SK-N-SH treated with all-trans-retinoic acid at 6 μM for 48 hours (cell line): ENCODE measurements at regions not wholly inside any gene's neighbourhood (a gene's known extent, or its start where the extent isn't known, plus 50 kb on each side); places are given as distances from the start of the nearest gene placed in this dataset.

Experiments used
- ATAC-seq: fragments of 200-7000 bp; cut with Tn5 transposase; 3 replicates; pipeline ENCODE4 v1.9.1; 2020; ENCODE audit warnings: mild to moderate bottlenecking, moderate library complexity
- ARNTL ChIP-seq: fragments of 450-650 bp; formaldehyde crosslinking; IDR thresholded peaks from 2 replicates; pipeline ENCODE4 v1.5.0; 2020; ENCODE audit warnings: low read depth, mild to moderate bottlenecking, moderate library complexity, borderline replicate concordance
- BACH2 ChIP-seq: fragments of 250-450 bp; sonication (Bioruptor Pico); IDR thresholded peaks from 2 replicates; pipeline ENCODE4 v1.9.0; 2021; ENCODE audit warnings: mild to moderate bottlenecking, borderline replicate concordance
- CREB5 ChIP-seq: fragments of 250-450 bp; sonication (Bioruptor Pico); IDR thresholded peaks from 2 replicates; pipeline ENCODE4 v1.5.1; 2020; ENCODE audit warnings: low read depth, mild to moderate bottlenecking, moderate library complexity
- CSRNP3 ChIP-seq: fragments of 250-450 bp; sonication (Bioruptor Pico); IDR thresholded peaks from 2 replicates; pipeline ENCODE4 v1.5.1; 2021; ENCODE audit warnings: mild to moderate bottlenecking, moderate library complexity
- ESRRG ChIP-seq: fragments of 250-450 bp; sonication (Bioruptor Pico); IDR thresholded peaks from 2 replicates; pipeline ENCODE4 v1.6.1; 2021; ENCODE audit warnings: mild to moderate bottlenecking
- GLIS3 ChIP-seq: fragments of 250-450 bp; sonication (Bioruptor Pico); IDR thresholded peaks from 2 replicates; pipeline ENCODE4 v1.5.0; 2020; ENCODE audit warnings: mild to moderate bottlenecking, moderate library complexity
- ISL1 ChIP-seq: fragments of 250-450 bp; sonication (Bioruptor Pico); IDR thresholded peaks from 2 replicates; pipeline ENCODE4 v2.1.2; 2022; ENCODE audit warnings: mild to moderate bottlenecking, moderate library complexity
- OSR1 ChIP-seq: fragments of 250-450 bp; sonication (Bioruptor Pico); IDR thresholded peaks from 2 replicates; pipeline ENCODE4 v1.8.0; 2022; ENCODE audit warnings: moderate library complexity, mild to moderate bottlenecking, inconsistent platforms
- PATZ1 ChIP-seq: fragments of 250-450 bp; sonication (Bioruptor Pico); IDR thresholded peaks from 2 replicates; pipeline ENCODE4 v1.8.0; 2020; ENCODE audit warnings: mild to moderate bottlenecking, moderate library complexity, borderline replicate concordance
- POU6F1 ChIP-seq: fragments of 250-450 bp; sonication (Bioruptor Pico); IDR thresholded peaks from 2 replicates; pipeline ENCODE4 v1.8.0; 2021; ENCODE audit warnings: low read depth, mild to moderate bottlenecking, moderate library complexity, borderline replicate concordance
- PPARA ChIP-seq: fragments of 250-450 bp; sonication (Bioruptor Pico); IDR thresholded peaks from 2 replicates; pipeline ENCODE4 v1.5.0; 2020; ENCODE audit warnings: mild to moderate bottlenecking, borderline replicate concordance
- RARB ChIP-seq: fragments of 250-450 bp; sonication (Bioruptor Pico); IDR thresholded peaks from 2 replicates; pipeline ENCODE4 v1.8.0; 2021; ENCODE audit warnings: mild to moderate bottlenecking, moderate library complexity
- SNAI2 ChIP-seq: fragments of 250-450 bp; sonication (Bioruptor Pico); IDR thresholded peaks from 2 replicates; pipeline ENCODE4 v1.5.0; 2020; ENCODE audit warnings: mild to moderate bottlenecking, moderate library complexity
- TOX ChIP-seq: fragments of 250-450 bp; sonication (Bioruptor Pico); IDR thresholded peaks from 2 replicates; pipeline ENCODE4 v1.8.0; 2021; ENCODE audit warnings: mild to moderate bottlenecking, moderate library complexity, borderline replicate concordance
- ZC3H10 ChIP-seq: fragments of 250-450 bp; sonication (Bioruptor Pico); IDR thresholded peaks from 2 replicates; pipeline ENCODE4 v1.5.1; 2021; ENCODE audit warnings: mild to moderate bottlenecking, moderate library complexity
- ZFP3 ChIP-seq: fragments of 250-450 bp; sonication (Bioruptor Pico); IDR thresholded peaks from 2 replicates; pipeline ENCODE4 v1.5.0; 2020; ENCODE audit warnings: mild to moderate bottlenecking, moderate library complexity
- ZFP30 ChIP-seq: fragments of 450-650 bp; formaldehyde crosslinking; IDR thresholded peaks from 2 replicates; pipeline ENCODE4 v1.5.0; 2022; ENCODE audit warnings: mild to moderate bottlenecking, moderate library complexity
- ZNF565 ChIP-seq: fragments of 450-650 bp; formaldehyde crosslinking; conservative IDR thresholded peaks from 2 replicates; pipeline ENCODE4 v1.5.0; 2020; ENCODE audit warnings: low read depth, mild to moderate bottlenecking, moderate library complexity
- ZNF70 ChIP-seq: fragments of 450-650 bp; formaldehyde crosslinking; IDR thresholded peaks from 2 replicates; pipeline ENCODE4 v1.5.0; 2020; ENCODE audit warnings: mild to moderate bottlenecking, moderate library complexity
- ZNF8 ChIP-seq: fragments of 450-650 bp; formaldehyde crosslinking; IDR thresholded peaks from 2 replicates; pipeline ENCODE4 v1.5.0; 2020; ENCODE audit warnings: mild to moderate bottlenecking, moderate library complexity

GRCh38 chr13:105414639-105415038 is 1120.8 kb downstream of the EFNB2 start:
- ATAC-seq, result no peak
- TF ChIP-seq ZFP3 (no peak), OSR1 (CRISPR knock-in tag) (no peak), ARNTL (no peak), POU6F1 (CRISPR knock-in tag) (no peak), ISL1 (no peak), PATZ1 (CRISPR knock-in tag) (no peak), SNAI2 (no peak), CREB5 (CRISPR knock-in tag) (no peak), ZFP30 (no peak), RARB (CRISPR knock-in tag) (no peak), ESRRG (CRISPR knock-in tag) (no peak)

- ATAC-seq, result no peak
- TF ChIP-seq OSR1 (CRISPR knock-in tag), result no peak
- TF ChIP-seq ZNF565 (CRISPR knock-in tag), result no peak
- no peak for TF ChIP-seq CREB5 (CRISPR knock-in tag)
- TF ChIP-seq TOX, result no peak
- TF ChIP-seq GLIS3 (CRISPR knock-in tag), result no peak
- no peak for TF ChIP-seq POU6F1 (CRISPR knock-in tag)
- TF ChIP-seq RARB (CRISPR knock-in tag), result no peak
- TF ChIP-seq ZC3H10 (CRISPR knock-in tag), result no peak
- no peak for TF ChIP-seq ARNTL
- no peak for TF ChIP-seq ZNF8 (CRISPR knock-in tag)
- TF ChIP-seq ZNF70 (CRISPR knock-in tag), result no peak
- no peak for TF ChIP-seq BACH2 (CRISPR knock-in tag)
- no peak for TF ChIP-seq PATZ1 (CRISPR knock-in tag)
- no peak for TF ChIP-seq ISL1
- no peak for TF ChIP-seq PPARA (CRISPR knock-in tag)
- no peak for TF ChIP-seq ZFP3
These were observed 1123.3 kb downstream of the EFNB2 start for GRCh38 chr13:105412171-105412570.

GRCh38 chr13:105410602-105411001 is 1124.9 kb downstream of the EFNB2 start:
- no peak for TF ChIP-seq ARNTL
- TF ChIP-seq CSRNP3 (CRISPR knock-in tag), result no peak
- no peak for ATAC-seq
